Psoas muscle (tissue), 7 donors: ENCODE measurements at regions not wholly inside any gene's neighbourhood (a gene's known extent, or its start where the extent isn't known, plus 50 kb on each side); places are given as distances from the start of the nearest gene placed in this dataset.

Experiments used
- ATAC-seq, 4 donors: fragments of 200-7000 bp; cut with Tn5 transposase; one replicate each; pipeline ENCODE4 v1.9.1; 2020; ENCODE audit warnings: moderate library complexity in 3 of 4, mild to moderate bottlenecking in 2 of 4
- DNase-seq, 2 donors: peaks; one replicate each; pipeline ENCODE4 v3.0.0-alpha.2; 2020
- H3K27ac ChIP-seq: fragments of 200-600 bp; one replicate; pipeline ENCODE4 v1.8.0; 2022
- H3K27me3 ChIP-seq, 3 donors: fragments of 200-600 bp in 1 of 3; one replicate each; pipeline versions ENCODE4 v1.6.1 to v1.8.0; 2013 to 2022; ENCODE audit warnings: low read length in 2 of 3, mild to moderate bottlenecking in 2 of 3, moderate library complexity in 1 of 3; ENCODE audit not compliant: insufficient read depth in 3 of 3
- H3K36me3 ChIP-seq, 2 donors: fragments of 200-600 bp in 1 of 2; one replicate each; pipeline versions ENCODE4 v1.6.1 to v1.8.0; 2013 to 2022; ENCODE audit warnings: low read depth in 1 of 2, mild to moderate bottlenecking in 1 of 2, moderate library complexity in 1 of 2; ENCODE audit not compliant: insufficient read depth in 1 of 2
- H3K4me1 ChIP-seq: fragments of 200-600 bp; one replicate; pipeline ENCODE4 v1.8.0; 2022
- H3K4me3 ChIP-seq: fragments of 200-600 bp; one replicate; pipeline ENCODE4 v1.8.0; 2022; ENCODE audit warnings: mild to moderate bottlenecking
- H3K9me3 ChIP-seq: fragments of 200-600 bp; one replicate; pipeline ENCODE4 v1.8.0; 2022
- WGBS, 3 donors: extraction: QIAGEN DNeasy Blood & Tissue Kit; methylation state at CpG; one replicate each; pipeline versions ENCODE4 v1.1.6 to v1.1.7; 2013; 5-methylcytosine and 5-hydroxymethylcytosine counted together
- intact Hi-C, 2 donors: fragments of 100-400 bp; cut with DNase I; formaldehyde crosslinking; loops; one replicate each; pipeline versions ENCODE4 v1.11.0 to v1.14.2; 2022
- TF ChIP-seq, protein P1 (sequence below): fragments of 200-600 bp; IDR thresholded peaks from one replicate; pipeline ENCODE4 v1.8.0; 2022; ENCODE audit warnings: antibody characterized with exemption
- donor health status: healthy with polysubstance abuse.
- donor health status: DM: no; HTN: no; CAD: no; lungs with moderate emphysema.
- donor health status: Bipolar disorder and iron deficiency.
- donor health status: healthy.
- donor health status: DM: yes; HTN: yes; CAD: no.
- donor health status: DM: no; HTN: no; CAD: no.
- donor health status: DM: yes; HTN: yes; CAD: no.

GRCh38 chr14:54191846-54192245 lies 205.0 kb upstream of the CDKN3 start:
- 31 to 67% (median 35%) methylated on average over 2 of the region's 2 CpGs for WGBS, 3 donors
- no peaks in the 10 kb centered on the region for H3K9me3 ChIP-seq
- no peaks in the 10 kb centered on the region for H3K4me1 ChIP-seq
- TF ChIP-seq, protein P1, sequence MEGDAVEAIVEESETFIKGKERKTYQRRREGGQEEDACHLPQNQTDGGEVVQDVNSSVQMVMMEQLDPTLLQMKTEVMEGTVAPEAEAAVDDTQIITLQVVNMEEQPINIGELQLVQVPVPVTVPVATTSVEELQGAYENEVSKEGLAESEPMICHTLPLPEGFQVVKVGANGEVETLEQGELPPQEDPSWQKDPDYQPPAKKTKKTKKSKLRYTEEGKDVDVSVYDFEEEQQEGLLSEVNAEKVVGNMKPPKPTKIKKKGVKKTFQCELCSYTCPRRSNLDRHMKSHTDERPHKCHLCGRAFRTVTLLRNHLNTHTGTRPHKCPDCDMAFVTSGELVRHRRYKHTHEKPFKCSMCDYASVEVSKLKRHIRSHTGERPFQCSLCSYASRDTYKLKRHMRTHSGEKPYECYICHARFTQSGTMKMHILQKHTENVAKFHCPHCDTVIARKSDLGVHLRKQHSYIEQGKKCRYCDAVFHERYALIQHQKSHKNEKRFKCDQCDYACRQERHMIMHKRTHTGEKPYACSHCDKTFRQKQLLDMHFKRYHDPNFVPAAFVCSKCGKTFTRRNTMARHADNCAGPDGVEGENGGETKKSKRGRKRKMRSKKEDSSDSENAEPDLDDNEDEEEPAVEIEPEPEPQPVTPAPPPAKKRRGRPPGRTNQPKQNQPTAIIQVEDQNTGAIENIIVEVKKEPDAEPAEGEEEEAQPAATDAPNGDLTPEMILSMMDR, result no peak
- H3K4me3 ChIP-seq, result no peak overlapping the region
- H3K27ac ChIP-seq, result no peak overlapping the region
- no peak for DNase-seq
- no peak for ATAC-seq
- intact Hi-C loops, result no loop called here
- H3K27me3 ChIP-seq, result no peaks in the 10 kb centered on the region
- no peaks in the 10 kb centered on the region for H3K36me3 ChIP-seq

- Histone ChIP-seq H3K4me3 (no peak overlapping the region), H3K27ac (no peak overlapping the region), H3K9me3 (no peaks in the 10 kb centered on the region), H3K4me1 (no peaks in the 10 kb centered on the region), H3K36me3 (no peaks in the 10 kb centered on the region), H3K27me3 (no peaks in the 10 kb centered on the region)
- ATAC-seq, result no peak
- DNase-seq, result no peak
- 76 to 92% (median 77%) methylated on average over 2 of the region's 2 CpGs for WGBS, 3 donors
- intact Hi-C loops, result no loop called here
- TF ChIP-seq, protein P1, result no peak
Measured at GRCh38 chr14:54192610-54193009, 204.2 kb upstream of the CDKN3 start.

DNA sequence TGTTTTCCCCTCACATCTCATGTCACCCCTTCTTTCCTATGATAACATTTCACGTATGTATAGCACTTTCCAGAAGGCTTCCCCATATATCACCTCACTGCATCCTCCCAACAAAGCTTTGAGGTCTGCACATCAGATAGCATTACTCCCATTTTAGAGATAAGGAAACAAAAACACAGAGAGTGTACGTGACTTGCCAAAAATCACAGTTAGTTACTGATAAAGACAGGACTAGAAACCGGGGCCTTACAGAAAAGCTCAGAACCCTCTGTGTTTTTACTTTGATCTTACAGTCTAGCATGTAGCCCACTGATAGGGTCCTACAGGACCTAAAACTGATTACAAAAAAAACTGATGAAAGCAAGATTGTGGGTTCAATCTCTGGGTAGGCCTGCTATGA lies 202.9 kb upstream of the CDKN3 start:
- ATAC-seq (no peak), DNase-seq (no peak)
- 56 to 77% (median 59%) methylated on average over 3 of the region's 3 CpGs for WGBS, 3 donors
- H3K27ac ChIP-seq, result no peak overlapping the region
- no peaks in the 10 kb centered on the region for H3K36me3 ChIP-seq
- H3K4me1 ChIP-seq, result no peaks in the 10 kb centered on the region
- intact Hi-C loops, result no loop called here
- TF ChIP-seq, protein P1, result no peak
- no peaks in the 10 kb centered on the region for H3K9me3 ChIP-seq
- H3K27me3 ChIP-seq, result no peaks in the 10 kb centered on the region
- H3K4me3 ChIP-seq, result no peak overlapping the region

GRCh38 chr14:54194501-54194900 lies 202.3 kb upstream of the CDKN3 start:
- Histone ChIP-seq H3K36me3 (no peaks in the 10 kb centered on the region), H3K4me1 (no peaks in the 10 kb centered on the region), H3K27me3 (no peaks in the 10 kb centered on the region), H3K27ac (no peak overlapping the region), H3K4me3 (no peak overlapping the region), H3K9me3 (no peaks in the 10 kb centered on the region)
- ATAC-seq, result no peak
- TF ChIP-seq, protein P1, result no peak
- 42 to 72% (median 46%) methylated on average over 2 of the region's 2 CpGs for WGBS, 3 donors
- DNase-seq, result no peak
- intact Hi-C loops, result no loop called here

DNA sequence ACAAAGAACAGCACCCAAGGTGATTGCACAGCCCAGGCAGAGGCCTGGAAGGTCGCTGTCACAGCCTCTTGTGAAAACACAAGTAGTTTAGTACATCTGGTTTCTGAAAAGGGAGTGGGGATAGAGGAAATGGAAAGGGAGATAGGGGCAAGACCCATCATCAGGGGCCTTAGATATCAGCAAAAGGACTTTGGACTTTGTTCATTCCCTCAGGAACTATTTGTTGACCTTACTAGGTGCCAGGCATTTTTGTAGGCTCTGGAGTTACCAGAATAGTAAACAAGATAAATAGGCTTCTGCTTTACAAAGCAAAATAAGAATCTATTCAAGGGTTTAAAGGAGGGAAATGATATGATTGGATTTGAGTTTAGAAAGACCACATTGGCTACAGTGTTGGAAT lies 199.4 kb upstream of the CDKN3 start:
- H3K4me1 ChIP-seq, result no peaks in the 10 kb centered on the region
- 75 to 87% (median 82%) methylated on average over 1 of the region's 1 CpG for WGBS, 3 donors
- H3K9me3 ChIP-seq, result no peaks in the 10 kb centered on the region
- TF ChIP-seq, protein P1, result no peak
- no peak overlapping the region for H3K4me3 ChIP-seq
- intact Hi-C loops, result no loop called here
- DNase-seq, result no peak
- H3K36me3 ChIP-seq, result no peaks in the 10 kb centered on the region
- no peak for ATAC-seq
- H3K27ac ChIP-seq, result no peak overlapping the region
- H3K27me3 ChIP-seq, result no peaks in the 10 kb centered on the region
